GM18870 (cell line): ENCODE measurements at regions not wholly inside any gene's neighbourhood (a gene's known extent, or its start where the extent isn't known, plus 50 kb on each side); places are given as distances from the start of the nearest gene placed in this dataset.

Source experiments
- ATAC-seq: cut with Tn5 transposase; IDR thresholded peaks from one replicate; pipeline ENCODE4 v1.9.1; 2021; ENCODE audit warnings: moderate library complexity; ENCODE audit not compliant: unreplicated experiment

DNA sequence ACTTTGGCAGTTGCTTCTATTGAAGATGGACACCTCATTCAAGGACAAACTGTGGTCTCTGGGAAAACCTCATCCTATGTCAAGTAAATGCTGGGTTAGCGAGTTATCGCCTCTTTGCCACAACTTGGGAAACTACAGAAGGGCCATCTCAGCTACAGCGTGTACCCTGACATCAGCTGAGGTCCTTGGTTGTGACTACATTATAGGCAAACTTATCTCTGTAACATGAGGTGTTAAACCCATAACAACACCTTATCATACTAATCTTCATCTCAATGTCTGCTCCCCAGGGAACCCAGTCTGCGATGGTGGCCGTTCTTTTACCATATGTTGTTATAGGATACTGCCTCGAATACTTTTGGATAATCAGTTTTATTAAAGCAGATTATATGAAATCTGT lies 1862.7 kb downstream of the STIM2 start:
- ATAC-seq: no peak

DNA sequence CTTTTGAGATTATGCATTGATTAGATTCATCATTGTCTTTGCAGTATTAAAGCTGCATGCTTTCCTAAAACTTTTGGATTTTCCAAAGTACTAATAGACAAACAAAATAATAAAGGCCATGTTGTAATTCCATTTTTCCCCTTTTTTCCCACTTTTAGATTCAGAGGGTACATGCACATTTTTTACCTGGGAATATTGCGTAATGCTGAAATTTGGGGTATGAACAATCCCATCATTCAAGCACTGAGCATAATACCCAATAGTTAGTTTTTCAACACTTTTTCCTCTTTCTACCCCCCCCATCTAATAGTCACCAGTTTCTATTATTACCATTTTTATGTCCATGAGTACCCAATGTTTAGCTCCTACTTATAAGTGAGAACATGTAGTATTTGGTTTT lies 1863.6 kb downstream of the STIM2 start:
- ATAC-seq: no peak

DNA sequence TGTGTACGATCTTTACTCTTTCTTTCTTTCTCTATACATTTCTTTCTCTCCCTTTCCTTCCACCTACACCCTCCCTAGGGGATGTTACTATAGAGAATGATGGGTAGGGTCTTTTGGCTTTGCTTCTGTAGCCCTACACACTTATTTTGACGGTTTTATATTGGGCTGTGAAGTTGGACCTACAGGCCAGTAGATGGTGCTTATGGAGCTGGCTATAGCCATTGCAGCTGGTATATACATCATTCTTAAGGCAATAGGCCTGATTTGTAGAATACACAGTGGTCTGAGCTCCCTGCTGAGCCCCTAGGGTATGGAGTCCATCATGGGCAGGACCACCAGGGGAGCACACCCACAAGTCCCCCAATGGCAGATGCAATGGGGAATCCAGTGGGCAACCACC lies 1869.7 kb downstream of the STIM2 start:
- ATAC-seq: no peak

- ATAC-seq: no peak
Observed at GRCh38 chr4:28744066-28744465, 1883.4 kb downstream of the STIM2 start.

- ATAC-seq: no peak
Observed at GRCh38 chr4:28754376-28754775, 1893.7 kb downstream of the STIM2 start.

- ATAC-seq: no peak
Observed at GRCh38 chr4:28755081-28755480, 1894.4 kb downstream of the STIM2 start.

DNA sequence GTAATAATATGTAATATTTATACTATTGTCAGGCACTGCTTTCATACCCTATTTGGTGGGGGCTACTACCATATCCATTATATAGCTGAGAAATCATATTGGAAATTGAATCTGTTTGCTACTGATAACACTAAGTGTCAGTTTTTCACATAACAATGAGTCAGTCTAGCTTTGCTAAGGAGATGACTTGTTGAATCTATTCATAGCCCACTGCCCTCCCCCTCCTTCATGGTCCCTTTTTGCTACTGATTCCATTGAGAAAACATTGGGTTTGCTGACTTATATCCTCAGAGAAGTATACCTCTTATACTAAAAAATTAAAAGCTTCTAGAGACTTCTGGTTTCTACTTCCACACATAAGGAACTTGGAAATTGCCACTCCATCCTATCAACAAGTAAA lies 1898.4 kb downstream of the STIM2 start:
- no peak for ATAC-seq

GRCh38 chr4:28760003-28760402 lies 1899.4 kb downstream of the STIM2 start:
- ATAC-seq: no peak

DNA sequence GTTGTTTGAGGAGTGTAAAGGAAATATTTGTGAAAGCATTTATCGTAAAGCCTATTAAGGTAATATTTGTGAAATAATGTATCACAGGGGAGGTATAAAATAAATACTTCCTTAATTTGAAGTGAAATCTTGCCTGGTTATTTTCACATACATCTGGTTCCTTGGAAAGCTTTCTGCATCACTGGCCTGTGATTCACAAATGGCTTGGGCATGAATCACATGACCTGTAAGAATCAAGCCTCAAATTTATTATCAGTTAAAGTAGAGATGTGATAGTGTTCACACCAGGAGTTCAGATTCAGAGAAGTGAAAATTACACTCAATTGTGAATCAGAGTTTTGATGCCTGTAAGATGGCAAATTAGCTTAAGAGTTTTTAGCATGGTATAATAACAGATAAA lies 1911.4 kb downstream of the STIM2 start:
- no peak for ATAC-seq

- no peak for ATAC-seq
Observed at GRCh38 chr4:28772788-28773187, 1912.1 kb downstream of the STIM2 start.

- no peak for ATAC-seq
Observed at GRCh38 chr4:28774344-28774743, 1913.7 kb downstream of the STIM2 start.

- ATAC-seq: no peak
Observed at GRCh38 chr4:28776004-28776403, 1915.4 kb downstream of the STIM2 start.

GRCh38 chr4:28784188-28784587 lies 1923.5 kb downstream of the STIM2 start:
- no peak for ATAC-seq

GRCh38 chr4:28787947-28788346 lies 1927.3 kb downstream of the STIM2 start:
- ATAC-seq: no peak

DNA sequence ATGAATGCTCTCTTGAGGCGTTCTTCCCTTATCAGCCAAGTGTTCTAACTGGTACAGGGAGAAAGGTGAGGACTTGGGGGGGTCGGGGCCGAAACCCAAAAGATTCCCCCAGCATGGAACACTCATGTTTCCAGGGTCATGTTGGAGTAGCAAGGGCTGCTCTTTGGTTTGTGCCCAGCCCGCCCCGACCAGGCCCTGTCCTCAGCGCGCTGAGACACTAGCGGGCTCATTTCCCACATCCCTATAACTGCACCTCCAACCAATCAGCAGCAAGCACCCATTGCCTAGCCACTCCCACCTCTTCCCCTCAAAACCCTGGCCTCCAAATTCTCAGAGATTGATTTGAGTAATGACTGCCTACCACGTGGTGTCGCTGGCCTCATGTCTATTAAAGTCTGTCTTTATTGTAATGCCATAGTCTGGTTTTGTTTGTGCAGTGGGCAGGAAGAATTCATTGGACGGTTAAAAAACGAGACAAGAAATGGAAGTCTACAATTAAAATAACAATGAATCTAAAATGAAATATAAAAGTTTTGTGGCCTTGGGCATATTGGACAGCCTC lies 1928.4 kb downstream of the STIM2 start:
- ATAC-seq: no peak

- ATAC-seq: no peak
Observed at GRCh38 chr4:28792917-28793597, 1927.1 kb upstream of the PCDH7 start.

DNA sequence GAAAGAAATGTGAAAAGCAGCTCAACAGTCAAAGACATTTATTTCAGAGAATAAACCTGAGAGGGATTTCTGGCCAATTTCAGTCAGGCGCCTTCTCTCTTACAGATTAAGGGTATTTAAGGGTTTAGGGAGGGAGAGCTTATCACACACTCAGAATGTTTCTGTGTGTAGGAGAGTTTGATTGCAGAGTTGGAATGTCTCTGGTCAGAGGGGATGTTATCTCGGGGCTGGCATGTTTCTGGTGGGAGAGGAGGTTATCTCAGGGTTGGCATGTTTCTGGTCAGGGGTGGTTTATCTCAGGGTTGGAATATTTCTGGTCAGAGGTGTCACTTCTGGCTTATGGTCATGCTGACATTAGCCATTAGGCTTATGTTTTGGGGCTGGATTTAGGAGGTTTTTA lies 1920.5 kb upstream of the PCDH7 start:
- no peak for ATAC-seq

GRCh38 chr4:28811025-28811424 lies 1909.1 kb upstream of the PCDH7 start:
- no peak for ATAC-seq

GRCh38 chr4:28822163-28822562 lies 1898.0 kb upstream of the PCDH7 start:
- ATAC-seq: no peak

DNA sequence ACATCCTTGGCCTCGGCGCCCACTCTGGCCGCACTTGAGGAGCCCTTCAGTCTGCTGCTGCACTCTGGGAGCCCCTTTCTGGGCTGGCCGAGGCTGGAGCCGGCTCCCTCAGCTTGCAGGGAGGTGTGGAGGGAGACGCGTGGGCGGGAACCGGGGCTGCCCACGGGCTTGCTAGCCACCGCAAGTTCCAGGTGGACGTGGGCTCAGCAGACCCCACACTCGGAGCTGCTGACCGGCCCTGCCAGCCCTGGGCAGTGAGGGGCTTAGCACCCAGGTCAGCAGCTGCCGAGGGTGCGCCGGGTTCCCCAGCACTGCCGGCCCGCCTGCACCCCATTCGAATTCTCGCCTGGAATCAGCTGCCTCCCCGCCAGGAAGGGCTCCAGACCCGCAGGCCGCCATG lies 1892.3 kb upstream of the PCDH7 start:
- ATAC-seq: no peak

GRCh38 chr4:28831867-28832266 lies 1888.3 kb upstream of the PCDH7 start:
- ATAC-seq: no peak

DNA sequence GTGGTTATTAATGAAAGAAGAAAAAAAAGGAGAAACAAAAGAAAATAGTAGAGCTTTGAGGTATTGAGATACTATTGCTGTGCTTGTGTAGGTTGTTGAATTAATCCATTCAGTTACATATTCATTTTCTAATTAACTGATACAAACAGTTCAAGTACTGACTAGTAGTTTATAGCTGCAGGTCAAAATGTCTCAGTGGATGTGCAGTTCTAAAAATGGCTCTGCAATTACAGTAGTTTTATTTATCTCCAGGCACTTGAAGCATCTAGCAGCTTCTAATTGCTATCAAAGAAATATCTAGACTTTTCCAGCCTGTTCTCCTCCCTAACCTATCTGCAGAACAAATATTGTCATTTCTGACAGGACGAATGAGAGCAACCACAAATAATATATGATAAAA lies 1887.7 kb upstream of the PCDH7 start:
- no peak for ATAC-seq

GRCh38 chr4:28834120-28834519 lies 1886.0 kb upstream of the PCDH7 start:
- ATAC-seq: no peak
